ENCODE measurements at regions not wholly inside any gene's neighbourhood (a gene's known extent, or its start where the extent isn't known, plus 50 kb on each side); places are given as distances from the start of the nearest gene placed in this dataset.
"Not testable (repeated sequence)": the region's sequence is repeated elsewhere in the genome, so short reads cannot be mapped to it uniquely, and the experiment has no call there.

- not testable (repeated sequence) for H3K9me3 ChIP-seq (ENCODE audit: control insufficient read depth, low read length); H4K91ac ChIP-seq (ENCODE audit: low read length); H3K14ac ChIP-seq (ENCODE audit: low read length in 2 of 2); H3K4me3 ChIP-seq (ENCODE audit: insufficient read depth in 1 of 2, low read depth in 1 of 2, low read length in 2 of 2); H2BK12ac ChIP-seq (ENCODE audit: low read length in 2 of 2); DNase-seq; H3K4ac ChIP-seq (ENCODE audit: low read depth in 1 of 2, low read length in 2 of 2); H3K27me3 ChIP-seq (ENCODE audit: control insufficient read depth in 1 of 2, insufficient read depth in 1 of 2, low read length in 2 of 2); H3K23ac ChIP-seq (ENCODE audit: low read length in 2 of 2); H3K36me3 ChIP-seq (ENCODE audit: control insufficient read depth in 1 of 2, insufficient read depth in 2 of 2, low read depth in 1 of 2, low read length in 2 of 2); H4K8ac ChIP-seq (ENCODE audit: low read length); H2BK15ac ChIP-seq (ENCODE audit: low read depth, poor library complexity, severe bottlenecking); H2BK120ac ChIP-seq (ENCODE audit: low read depth, low read length); H3K79me1 ChIP-seq (replicated peaks; ENCODE audit: low read length, poor library complexity, severe bottlenecking); H2AFZ ChIP-seq (ENCODE audit: low read depth, low read length); H3K27ac ChIP-seq (ENCODE audit: low read length, poor library complexity, severe bottlenecking); H3K4me2 ChIP-seq (ENCODE audit: low read length, poor library complexity, severe bottlenecking); H2BK5ac ChIP-seq (ENCODE audit: low read depth, low read length, poor library complexity, severe bottlenecking); H3K9ac ChIP-seq (ENCODE audit: low read length); H3K18ac ChIP-seq (ENCODE audit: low read depth in 1 of 2, low read length in 2 of 2); H3K4me1 ChIP-seq (ENCODE audit: control insufficient read depth, insufficient read depth, low read depth, low read length); H2AK5ac ChIP-seq (ENCODE audit: low read length, severe bottlenecking)
- 70% methylated on average over 20 of the region's 20 CpGs for WGBS
These were observed 416.4 kb upstream of the C1orf87 start for GRCh38 chr1:60489916-60490480.

GRCh38 chr1:60488847-60489246 is 415.3 kb upstream of the C1orf87 start:
- H3K27ac ChIP-seq (ENCODE audit: low read length, poor library complexity, severe bottlenecking) = no peak overlapping the region
- no peaks in the 10 kb centered on the region for H3K4me1 ChIP-seq (ENCODE audit: control insufficient read depth, insufficient read depth, low read depth, low read length)
- no peak overlapping the region for H2AK5ac ChIP-seq (ENCODE audit: low read length, severe bottlenecking)
- no peaks in the 10 kb centered on the region for H3K27me3 ChIP-seq (ENCODE audit: control insufficient read depth in 1 of 2, insufficient read depth in 1 of 2, low read length in 2 of 2)
- no peaks in the 10 kb centered on the region for H3K36me3 ChIP-seq (ENCODE audit: control insufficient read depth in 1 of 2, insufficient read depth in 2 of 2, low read depth in 1 of 2, low read length in 2 of 2)
- H2AFZ ChIP-seq (ENCODE audit: low read depth, low read length) = no peak overlapping the region
- DNase-seq = no peak
- H3K23ac ChIP-seq (ENCODE audit: low read length in 2 of 2) = no peak overlapping the region
- no peak overlapping the region for H2BK12ac ChIP-seq (ENCODE audit: low read length in 2 of 2)
- no peak overlapping the region for H4K8ac ChIP-seq (ENCODE audit: low read length)
- no peak overlapping the region for H4K91ac ChIP-seq (ENCODE audit: low read length)
- H3K4me3 ChIP-seq (ENCODE audit: insufficient read depth in 1 of 2, low read depth in 1 of 2, low read length in 2 of 2) = no peak overlapping the region
- no peak overlapping the region for H2BK120ac ChIP-seq (ENCODE audit: low read depth, low read length)
- H3K9me3 ChIP-seq (ENCODE audit: control insufficient read depth, low read length) = peaks cover 5% of the 10 kb centered on the region
- H3K79me1 ChIP-seq (replicated peaks; ENCODE audit: low read length, poor library complexity, severe bottlenecking) = no peaks in the 10 kb centered on the region
- no peak overlapping the region for H3K18ac ChIP-seq (ENCODE audit: low read depth in 1 of 2, low read length in 2 of 2)
- H2BK15ac ChIP-seq (ENCODE audit: low read depth, poor library complexity, severe bottlenecking) = no peak overlapping the region
- no peak overlapping the region for H3K4ac ChIP-seq (ENCODE audit: low read depth in 1 of 2, low read length in 2 of 2)
- H2BK5ac ChIP-seq (ENCODE audit: low read depth, low read length, poor library complexity, severe bottlenecking) = no peak overlapping the region
- H3K4me2 ChIP-seq (ENCODE audit: low read length, poor library complexity, severe bottlenecking) = no peak overlapping the region
- H3K14ac ChIP-seq (ENCODE audit: low read length in 2 of 2) = no peak overlapping the region
- H3K9ac ChIP-seq (ENCODE audit: low read length) = no peak overlapping the region

GRCh38 chr1:60487565-60488345 is 414.2 kb upstream of the C1orf87 start:
- Histone ChIP-seq H3K18ac (ENCODE audit: low read depth in 1 of 2, low read length in 2 of 2) (no peak overlapping the region), H3K14ac (ENCODE audit: low read length in 2 of 2) (no peak overlapping the region), H2BK5ac (ENCODE audit: low read depth, low read length, poor library complexity, severe bottlenecking) (no peak overlapping the region), H2AFZ (ENCODE audit: low read depth, low read length) (no peak overlapping the region), H4K91ac (ENCODE audit: low read length) (no peak overlapping the region), H2BK12ac (ENCODE audit: low read length in 2 of 2) (no peak overlapping the region), H2AK5ac (ENCODE audit: low read length, severe bottlenecking) (no peak overlapping the region), H3K4me1 (ENCODE audit: control insufficient read depth, insufficient read depth, low read depth, low read length) (no peaks in the 10 kb centered on the region), H3K9ac (ENCODE audit: low read length) (no peak overlapping the region), H2BK120ac (ENCODE audit: low read depth, low read length) (no peak overlapping the region), H3K27me3 (ENCODE audit: control insufficient read depth in 1 of 2, insufficient read depth in 1 of 2, low read length in 2 of 2) (no peaks in the 10 kb centered on the region), H3K4ac (ENCODE audit: low read depth in 1 of 2, low read length in 2 of 2) (no peak overlapping the region), H3K23ac (ENCODE audit: low read length in 2 of 2) (no peak overlapping the region), H3K9me3 (ENCODE audit: control insufficient read depth, low read length) (peaks cover 5% of the 10 kb centered on the region), H3K4me3 (ENCODE audit: insufficient read depth in 1 of 2, low read depth in 1 of 2, low read length in 2 of 2) (no peak overlapping the region), H3K79me1 (replicated peaks; ENCODE audit: low read length, poor library complexity, severe bottlenecking) (no peaks in the 10 kb centered on the region), H3K27ac (ENCODE audit: low read length, poor library complexity, severe bottlenecking) (no peak overlapping the region), H3K4me2 (ENCODE audit: low read length, poor library complexity, severe bottlenecking) (no peak overlapping the region), H3K36me3 (ENCODE audit: control insufficient read depth in 1 of 2, insufficient read depth in 2 of 2, low read depth in 1 of 2, low read length in 2 of 2) (no peaks in the 10 kb centered on the region), H4K8ac (ENCODE audit: low read length) (no peak overlapping the region), H2BK15ac (ENCODE audit: low read depth, poor library complexity, severe bottlenecking) (no peak overlapping the region)
- 100% methylated on average over 1 of the region's 3 CpGs for WGBS
- no peak for DNase-seq

GRCh38 chr1:60483509-60483908 is 409.9 kb upstream of the C1orf87 start:
- H3K4me1 ChIP-seq (ENCODE audit: control insufficient read depth, insufficient read depth, low read depth, low read length) = no peaks in the 10 kb centered on the region
- no peak overlapping the region for H3K23ac ChIP-seq (ENCODE audit: low read length in 2 of 2)
- H4K91ac ChIP-seq (ENCODE audit: low read length) = no peak overlapping the region
- H2AK5ac ChIP-seq (ENCODE audit: low read length, severe bottlenecking) = no peak overlapping the region
- no peak overlapping the region for H4K8ac ChIP-seq (ENCODE audit: low read length)
- DNase-seq = no peak
- H3K36me3 ChIP-seq (ENCODE audit: control insufficient read depth in 1 of 2, insufficient read depth in 2 of 2, low read depth in 1 of 2, low read length in 2 of 2) = no peaks in the 10 kb centered on the region
- no peak overlapping the region for H3K18ac ChIP-seq (ENCODE audit: low read depth in 1 of 2, low read length in 2 of 2)
- H3K27me3 ChIP-seq (ENCODE audit: control insufficient read depth in 1 of 2, insufficient read depth in 1 of 2, low read length in 2 of 2) = no peaks in the 10 kb centered on the region
- no peak overlapping the region for H3K4me3 ChIP-seq (ENCODE audit: insufficient read depth in 1 of 2, low read depth in 1 of 2, low read length in 2 of 2)
- peaks cover 11% of the 10 kb centered on the region for H3K9me3 ChIP-seq (ENCODE audit: control insufficient read depth, low read length)
- no peak overlapping the region for H3K27ac ChIP-seq (ENCODE audit: low read length, poor library complexity, severe bottlenecking)
- no peak overlapping the region for H3K4me2 ChIP-seq (ENCODE audit: low read length, poor library complexity, severe bottlenecking)
- no peak overlapping the region for H2BK12ac ChIP-seq (ENCODE audit: low read length in 2 of 2)
- H2BK5ac ChIP-seq (ENCODE audit: low read depth, low read length, poor library complexity, severe bottlenecking) = no peak overlapping the region
- 80% methylated on average over 1 of the region's 3 CpGs for WGBS
- H3K79me1 ChIP-seq (replicated peaks; ENCODE audit: low read length, poor library complexity, severe bottlenecking) = no peaks in the 10 kb centered on the region
- H2BK15ac ChIP-seq (ENCODE audit: low read depth, poor library complexity, severe bottlenecking) = no peak overlapping the region
- no peak overlapping the region for H2AFZ ChIP-seq (ENCODE audit: low read depth, low read length)
- no peak overlapping the region for H3K4ac ChIP-seq (ENCODE audit: low read depth in 1 of 2, low read length in 2 of 2)
- H2BK120ac ChIP-seq (ENCODE audit: low read depth, low read length) = no peak overlapping the region
- H3K14ac ChIP-seq (ENCODE audit: low read length in 2 of 2) = no peak overlapping the region
- H3K9ac ChIP-seq (ENCODE audit: low read length) = no peak overlapping the region
